Esophagus squamous epithelium (tissue), 5 donors: ENCODE measurements at regions not wholly inside any gene's neighbourhood (a gene's known extent, or its start where the extent isn't known, plus 50 kb on each side); places are given as distances from the start of the nearest gene placed in this dataset.

ENCODE experiments used
- DNase-seq: peaks from one replicate; lab custom pipeline; 2025; lab: John Stamatoyannopoulos, UW
- H3K27ac ChIP-seq, 4 donors: fragments of 200-600 bp; sonication (generic); one replicate each; pipeline ENCODE4 v1.5.1; 2016 to 2019; ENCODE audit warnings: mild to moderate bottlenecking in 1 of 4
- H3K27me3 ChIP-seq, 4 donors: fragments of 200-600 bp; sonication (generic); 1 replicate in 3 of 4; 2 replicates in 1 of 4; pipeline versions ENCODE4 v1.5.1 to v1.6.0; 2017 to 2021; ENCODE audit warnings: antibody characterized with exemption in 1 of 4
- H3K36me3 ChIP-seq, 3 donors: fragments of 200-600 bp; sonication (generic); one replicate each; pipeline ENCODE4 v1.5.1; 2016 to 2019
- H3K4me1 ChIP-seq, 3 donors: fragments of 200-600 bp; sonication (generic); one replicate each; pipeline ENCODE4 v1.5.1; 2017 to 2019
- H3K4me3 ChIP-seq, 4 donors: fragments of 200-600 bp; sonication (generic); 1 replicate in 3 of 4; 2 replicates in 1 of 4; pipeline ENCODE4 v1.5.1; 2016 to 2019; ENCODE audit warnings: mild to moderate bottlenecking in 2 of 4, moderate library complexity in 1 of 4
- H3K9me3 ChIP-seq, 3 donors: fragments of 200-600 bp; sonication (generic); one replicate each; pipeline ENCODE4 v1.5.1; 2016 to 2019
- CTCF ChIP-seq, 6 experiments: fragments of 450-650 bp in 4 of 6; fragments of 200-600 bp in 2 of 6; sonication (generic) in 2 of 6; IDR thresholded peaks; one replicate each; pipeline ENCODE4 v1.5.1; 2016 to 2019; ENCODE audit warnings: antibody characterized with exemption in 6 of 6, mild to moderate bottlenecking in 4 of 6, moderate library complexity in 4 of 6
- POLR2A ChIP-seq, 4 donors: fragments of 450-650 bp; IDR thresholded peaks; one replicate each; pipeline ENCODE4 v1.6.1; 2017; ENCODE audit warnings: antibody characterized with exemption in 4 of 4, mild to moderate bottlenecking in 4 of 4, moderate library complexity in 3 of 4
- WGBS, 2 donors: methylation state at CpG; one replicate each; pipeline ENCODE4 v1.1.5; 2018; 5-methylcytosine and 5-hydroxymethylcytosine counted together
- intact Hi-C: fragments of 100-400 bp; cut with DNase I; formaldehyde crosslinking; loops from one replicate; pipeline ENCODE4 v1.15.0; 2022
- donor health status: DM: yes; HTN: yes; CAD: no.

GRCh38 chr10:61188101-61188500, 244.1 kb upstream of the RHOBTB1 start:
- DNase-seq: no peak
- no peaks in the 10 kb centered on the region for H3K27me3 ChIP-seq
- H3K36me3 ChIP-seq: no peaks in the 10 kb centered on the region
- peaks cover 0 to 6% (median 0%) of the 10 kb centered on the region in 3 donors for H3K9me3 ChIP-seq
- no peaks in the 10 kb centered on the region for H3K4me1 ChIP-seq
- H3K4me3 ChIP-seq: no peak overlapping the region
- H3K27ac ChIP-seq: no peak overlapping the region
- intact Hi-C loops: no loop called here
- TF ChIP-seq CTCF (IDR thresholded peaks at IDR 0.05) (no peak), POLR2A (IDR thresholded peaks at IDR 0.05) (no peak)

GRCh38 chr10:61187601-61188000, 243.6 kb upstream of the RHOBTB1 start:
- 81 to 90% methylated on average over 1 of the region's 1 CpG for WGBS, 2 donors

GRCh38 chr10:61186408-61186807, 242.4 kb upstream of the RHOBTB1 start:
- no peaks in the 10 kb centered on the region for H3K4me1 ChIP-seq
- TF ChIP-seq POLR2A (IDR thresholded peaks at IDR 0.05) (no peak), CTCF (IDR thresholded peaks at IDR 0.05) (no peak)
- WGBS, 2 donors: 94% methylated on average over 8 of the region's 8 CpGs

More at GRCh38 chr10:61187601-61188000, 243.6 kb upstream of the RHOBTB1 start:
- Histone ChIP-seq H3K27ac (no peak overlapping the region), H3K27me3 (no peaks in the 10 kb centered on the region), H3K36me3 (no peaks in the 10 kb centered on the region), H3K4me1 (no peaks in the 10 kb centered on the region), H3K4me3 (no peak overlapping the region), H3K9me3 (peaks cover 0 to 6% (median 0%) of the 10 kb centered on the region in 3 donors)
- TF ChIP-seq CTCF (IDR thresholded peaks at IDR 0.05) (no peak), POLR2A (IDR thresholded peaks at IDR 0.05) (no peak)
- intact Hi-C loops: no loop called here
- no peak for DNase-seq

GRCh38 chr10:61184429-61184828, 240.4 kb upstream of the RHOBTB1 start:
- Histone ChIP-seq H3K4me3 (no peak overlapping the region), H3K27ac (no peak overlapping the region), H3K36me3 (no peaks in the 10 kb centered on the region), H3K9me3 (no peaks in the 10 kb centered on the region), H3K27me3 (no peaks in the 10 kb centered on the region), H3K4me1 (no peaks in the 10 kb centered on the region)
- DNase-seq: no peak
- WGBS, 2 donors: 68 to 78% methylated on average over 2 of the region's 2 CpGs
- TF ChIP-seq POLR2A (IDR thresholded peaks at IDR 0.05): no peak
- no peak for TF ChIP-seq CTCF (IDR thresholded peaks at IDR 0.05)
- intact Hi-C loops: no loop called here

More at GRCh38 chr10:61186408-61186807, 242.4 kb upstream of the RHOBTB1 start:
- no peak overlapping the region for H3K4me3 ChIP-seq
- no peaks in the 10 kb centered on the region for H3K27me3 ChIP-seq
- H3K9me3 ChIP-seq: no peaks in the 10 kb centered on the region
- no peaks in the 10 kb centered on the region for H3K36me3 ChIP-seq
- intact Hi-C loops: no loop called here
- no peak overlapping the region for H3K27ac ChIP-seq
- DNase-seq: no peak

GRCh38 chr10:61183967-61184366, 240.0 kb upstream of the RHOBTB1 start:
- H3K4me3 ChIP-seq: no peak overlapping the region
- no peak for TF ChIP-seq POLR2A (IDR thresholded peaks at IDR 0.05)
- TF ChIP-seq CTCF (IDR thresholded peaks at IDR 0.05): no peak
- intact Hi-C loops: no loop called here
- H3K4me1 ChIP-seq: no peaks in the 10 kb centered on the region
- H3K36me3 ChIP-seq: no peaks in the 10 kb centered on the region
- H3K27me3 ChIP-seq: no peaks in the 10 kb centered on the region
- DNase-seq: no peak
- no peak overlapping the region for H3K27ac ChIP-seq
- no peaks in the 10 kb centered on the region for H3K9me3 ChIP-seq
- WGBS, 2 donors: 77 to 87% methylated on average over 1 of the region's 1 CpG
